Spinal cord (tissue), 1 donor: ENCODE measurements at regions not wholly inside any gene's neighbourhood (a gene's known extent, or its start where the extent isn't known, plus 50 kb on each side); places are given as distances from the start of the nearest gene placed in this dataset. TPM values are rescaled to one million over a fixed set of nuclear protein-coding genes. Genes with fewer than 3 reads are reported as not detected.

Experiments used
- small RNA-seq: library from RNA; depleted of rRNA; stranded (forward); fragments of <200 nt; gene quantifications from one replicate; pipeline ENCODE3, GENCODE V24; 2014; ENCODE audit warnings: low replicate concordance

Small RNA genes lying in the stretch of these regions (small RNA-seq; reads per million reads assigned to genes)
- gene RNU6-974P, result not detected
